T-helper 2 cell treated with Interferon-gamma antibody and Interleukin-4, amounts not matched to agents 5 μg/mL and 100 μg/mL, for 36 hours (primary cell): ENCODE measurements at regions not wholly inside any gene's neighbourhood (a gene's known extent, or its start where the extent isn't known, plus 50 kb on each side); places are given as distances from the start of the nearest gene placed in this dataset.

ENCODE experiments used
- DNase-seq: peaks from one replicate; pipeline ENCODE4 v3.0.0; 2021; ENCODE audit warnings: low spot score
- H3K27ac Mint-ChIP-seq: one replicate; pipeline ENCODE4 v1.8.0; 2021; ENCODE audit warnings: mild to moderate bottlenecking, mixed read lengths
- H3K27me3 Mint-ChIP-seq: one replicate; pipeline ENCODE4 v1.8.0; 2021; ENCODE audit warnings: low read depth, mixed read lengths
- H3K36me3 Mint-ChIP-seq: one replicate; pipeline ENCODE4 v1.8.0; 2021; ENCODE audit warnings: low read depth, mixed read lengths
- H3K4me1 Mint-ChIP-seq: one replicate; pipeline ENCODE4 v1.8.0; 2021; ENCODE audit warnings: low read depth, mixed read lengths
- H3K4me3 Mint-ChIP-seq: one replicate; pipeline ENCODE4 v1.8.0; 2022; ENCODE audit warnings: mild to moderate bottlenecking, moderate library complexity, mixed read lengths
- H3K9me3 Mint-ChIP-seq: one replicate; pipeline ENCODE4 v1.8.0; 2021; ENCODE audit warnings: mixed read lengths

DNA sequence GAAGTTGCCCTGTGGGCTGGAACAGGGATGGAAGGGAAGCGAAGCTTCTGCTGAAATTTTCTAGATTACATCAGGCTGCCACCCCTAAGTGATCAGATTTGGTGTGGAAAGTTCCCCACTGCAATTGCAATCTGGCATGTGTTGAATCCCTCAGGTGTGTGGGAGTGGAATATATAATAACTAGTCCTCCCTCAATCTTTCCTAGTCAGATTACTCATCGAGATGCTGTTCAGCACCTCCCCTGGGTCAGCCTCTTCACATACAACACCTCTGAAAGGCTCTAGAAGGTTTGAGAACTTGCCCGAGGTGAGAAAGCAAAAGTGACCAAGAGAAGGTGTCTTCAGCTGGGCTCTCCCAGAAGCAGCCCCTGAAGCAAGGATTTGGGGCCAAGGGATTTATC is 336.8 kb downstream of the BCOR start:
- Mint-ChIP-seq H3K36me3 (no peaks in the 10 kb centered on the region), H3K4me1 (peaks cover 21% of the 10 kb centered on the region), H3K9me3 (no peaks in the 10 kb centered on the region), H3K4me3 (no peak overlapping the region), H3K27ac (no peak overlapping the region), H3K27me3 (no peaks in the 10 kb centered on the region)
- peak; percentile 18 for DNase-seq

DNA sequence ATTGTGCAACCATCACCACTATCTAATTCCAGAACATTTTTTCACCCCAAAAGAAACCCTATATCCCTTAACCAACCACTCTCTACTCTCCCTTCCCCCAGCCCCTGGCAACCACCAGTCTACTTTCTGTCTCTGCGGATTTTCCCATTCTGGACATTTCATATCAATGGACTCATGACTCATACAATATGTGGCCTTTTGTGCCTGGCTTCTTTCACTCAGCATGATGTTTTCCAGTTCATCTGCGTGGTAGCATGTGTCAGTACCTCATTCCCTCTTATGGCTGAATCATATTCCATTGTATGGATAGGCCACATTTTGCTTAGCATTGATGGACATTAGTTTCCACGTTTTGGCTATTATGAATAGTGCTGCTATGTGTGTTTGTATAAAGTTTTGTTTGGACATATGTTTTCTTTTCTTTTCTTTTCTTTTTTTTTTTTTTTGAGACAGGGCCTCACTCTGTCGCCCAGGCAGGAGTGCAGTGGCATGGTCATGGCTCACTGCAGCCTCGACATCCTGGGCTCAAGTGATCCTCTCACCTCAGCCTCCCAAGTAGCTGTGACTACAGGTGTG is 335.4 kb downstream of the BCOR start:
- no peak for DNase-seq
- H3K4me3 Mint-ChIP-seq: no peak overlapping the region
- H3K4me1 Mint-ChIP-seq: peaks cover 29% of the 10 kb centered on the region
- H3K27ac Mint-ChIP-seq: no peak overlapping the region
- no peaks in the 10 kb centered on the region for H3K27me3 Mint-ChIP-seq
- no peaks in the 10 kb centered on the region for H3K9me3 Mint-ChIP-seq
- no peaks in the 10 kb centered on the region for H3K36me3 Mint-ChIP-seq

DNA sequence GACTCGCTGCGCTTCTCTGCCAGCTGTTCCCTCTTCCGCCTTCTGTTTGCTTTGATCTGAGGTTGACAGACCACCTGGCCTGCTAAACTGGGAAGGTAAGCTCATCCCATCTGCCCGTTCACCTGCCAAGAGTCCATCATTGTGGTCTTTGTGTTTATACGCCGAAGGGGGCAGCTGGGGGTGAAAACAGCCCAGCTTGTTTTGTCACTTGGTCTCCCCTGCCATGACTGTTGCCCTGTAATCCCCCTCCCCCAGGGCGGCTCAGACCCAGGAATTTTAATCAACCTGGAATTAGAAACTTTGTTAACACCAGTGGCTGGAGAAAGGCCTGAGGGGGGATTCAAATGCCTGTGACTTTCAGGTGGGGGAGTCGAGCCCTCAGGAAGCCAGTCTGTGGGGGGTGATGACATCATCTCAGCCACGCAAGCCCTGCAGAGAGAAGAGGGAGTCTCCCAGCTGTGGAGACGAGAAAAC is 333.3 kb downstream of the BCOR start:
- no peak for DNase-seq
- Mint-ChIP-seq H3K27ac (peak overlapping the region; percentile 31), H3K9me3 (no peaks in the 10 kb centered on the region), H3K27me3 (no peaks in the 10 kb centered on the region), H3K4me1 (peaks cover 34% of the 10 kb centered on the region), H3K4me3 (no peak overlapping the region), H3K36me3 (no peaks in the 10 kb centered on the region)

DNA sequence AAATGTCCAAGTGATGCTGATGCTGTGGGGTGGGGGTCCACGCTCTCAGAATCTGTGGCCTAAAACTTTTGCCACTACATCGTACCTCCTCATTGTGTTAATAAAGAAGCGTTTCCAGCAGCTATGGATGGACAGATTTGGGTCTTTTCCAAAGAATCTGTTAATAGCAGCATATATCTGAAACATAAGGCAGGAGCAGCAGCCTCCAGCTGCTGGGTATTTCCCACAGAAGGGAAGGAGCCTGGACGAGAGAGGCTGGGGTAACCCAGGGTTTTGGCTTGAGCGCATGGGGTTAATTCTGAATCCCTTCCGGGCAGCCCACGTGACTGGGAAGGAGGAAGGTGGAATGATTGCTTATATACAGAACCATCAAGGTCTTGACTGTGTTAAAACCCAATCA is 332.4 kb downstream of the BCOR start:
- Mint-ChIP-seq H3K4me1 (peaks cover 35% of the 10 kb centered on the region), H3K27me3 (no peaks in the 10 kb centered on the region), H3K9me3 (no peaks in the 10 kb centered on the region), H3K4me3 (peak overlapping the region; percentile 76), H3K27ac (peak overlapping the region; percentile 96), H3K36me3 (peaks cover under 1% of the 10 kb centered on the region)
- DNase-seq: no peak

DNA sequence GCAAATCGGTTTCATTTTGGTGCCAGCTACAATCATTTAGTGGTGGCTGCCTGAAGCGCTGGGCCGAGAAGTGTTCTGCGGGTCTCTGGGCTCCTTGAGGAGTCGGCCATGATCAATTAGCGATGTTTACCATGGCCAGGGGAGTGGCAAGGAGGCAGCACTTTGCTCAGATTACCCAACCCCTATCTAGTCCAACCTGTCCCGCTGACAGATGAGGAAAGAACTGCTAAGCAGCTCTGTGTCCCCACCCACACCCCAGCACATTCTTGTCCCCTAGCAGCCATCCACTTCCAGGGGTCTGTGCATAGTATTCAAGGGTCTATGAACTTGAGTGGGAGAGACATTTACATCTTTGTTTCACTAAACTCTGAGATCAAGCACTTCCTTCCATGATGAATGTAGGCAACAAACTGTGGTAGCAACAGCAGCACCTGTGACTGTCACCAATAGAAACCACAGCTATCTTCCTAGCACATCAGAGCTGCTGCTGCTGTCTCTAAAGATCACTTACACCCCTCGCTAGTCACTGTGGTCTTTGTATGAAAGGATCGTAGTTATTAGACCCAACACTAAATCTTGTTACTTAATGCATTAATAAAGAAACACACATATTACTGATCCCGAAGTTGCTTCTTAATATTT is 331.6 kb downstream of the BCOR start:
- peak overlapping the region; percentile 96 for H3K27ac Mint-ChIP-seq

DNA sequence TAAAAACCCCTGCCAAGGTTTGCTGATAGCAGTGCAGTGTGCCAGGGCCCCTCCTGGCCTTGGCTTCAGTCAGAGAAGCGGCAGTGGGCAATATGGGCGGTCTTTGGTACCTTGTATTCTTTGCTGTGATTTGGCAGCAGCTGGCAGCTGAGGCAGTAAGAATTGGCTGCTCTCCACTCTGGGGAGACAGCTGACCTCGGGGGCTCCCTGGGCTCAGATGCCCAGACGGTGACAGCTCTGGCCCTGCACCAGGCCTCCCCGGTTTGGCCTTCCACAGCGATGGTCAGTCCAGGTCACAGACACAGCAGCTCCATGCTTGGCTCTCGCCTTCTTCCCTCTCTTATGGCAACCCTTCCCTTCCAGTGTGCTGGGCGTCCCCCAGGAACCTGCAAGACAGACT is 330.9 kb downstream of the BCOR start:
- Mint-ChIP-seq H3K4me1 (peaks cover 41% of the 10 kb centered on the region), H3K9me3 (no peaks in the 10 kb centered on the region), H3K36me3 (peaks cover 3% of the 10 kb centered on the region), H3K4me3 (peak overlapping the region; percentile 9), H3K27ac (peak overlapping the region; percentile 96), H3K27me3 (no peaks in the 10 kb centered on the region)
- no peak for DNase-seq

More for the DNA sequence above, 331.6 kb downstream of the BCOR start:
- peak overlapping the region; percentile 76 for H3K4me3 Mint-ChIP-seq
- H3K9me3 Mint-ChIP-seq: no peaks in the 10 kb centered on the region
- peaks cover 3% of the 10 kb centered on the region for H3K36me3 Mint-ChIP-seq
- no peaks in the 10 kb centered on the region for H3K27me3 Mint-ChIP-seq
- H3K4me1 Mint-ChIP-seq: peaks cover 36% of the 10 kb centered on the region
- DNase-seq: peak; percentile 38

DNA sequence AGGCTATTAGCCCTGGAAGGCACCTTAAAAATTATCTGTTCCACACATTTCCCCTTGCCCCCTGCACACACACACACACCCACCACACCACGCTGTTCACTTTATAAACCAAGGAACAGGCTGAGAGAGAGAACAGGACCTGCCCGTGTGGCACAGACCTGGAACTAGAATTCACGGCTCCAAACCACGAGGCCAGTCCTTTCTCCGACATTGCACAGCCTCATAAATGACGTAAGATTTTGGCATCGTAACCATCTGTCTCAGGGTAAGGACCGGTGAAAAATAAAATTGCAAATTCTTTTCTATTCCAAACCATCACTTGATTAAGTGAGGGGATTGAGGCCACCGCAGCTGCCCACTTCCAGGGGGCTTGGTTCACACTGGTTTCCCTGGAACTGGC is 330.3 kb downstream of the BCOR start:
- H3K27ac Mint-ChIP-seq: no peak overlapping the region
- H3K4me3 Mint-ChIP-seq: no peak overlapping the region
- H3K27me3 Mint-ChIP-seq: no peaks in the 10 kb centered on the region
- no peaks in the 10 kb centered on the region for H3K9me3 Mint-ChIP-seq
- H3K36me3 Mint-ChIP-seq: peaks cover 3% of the 10 kb centered on the region
- DNase-seq: no peak
- H3K4me1 Mint-ChIP-seq: peaks cover 43% of the 10 kb centered on the region

DNA sequence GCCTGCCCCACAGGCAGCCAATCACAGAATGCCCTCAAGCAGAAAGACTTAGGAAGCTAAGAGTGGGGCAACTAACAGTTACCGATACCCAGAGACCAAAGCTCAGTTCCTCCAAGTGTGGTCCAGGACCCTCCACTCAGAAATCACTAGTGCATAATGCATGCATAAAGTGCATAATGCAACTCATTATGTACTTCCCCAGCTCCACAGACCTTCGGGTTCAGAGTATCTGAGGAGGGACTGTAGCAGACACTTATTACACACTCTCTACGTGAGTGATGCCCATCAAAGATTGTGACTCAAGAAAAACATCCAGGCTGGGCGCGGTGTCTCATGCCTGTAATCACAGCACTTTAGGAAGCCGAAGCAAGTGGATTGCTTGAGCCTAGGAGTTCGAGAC is 328.0 kb downstream of the BCOR start:
- Mint-ChIP-seq H3K4me1 (peaks cover 54% of the 10 kb centered on the region), H3K4me3 (no peak overlapping the region), H3K27ac (no peak overlapping the region), H3K27me3 (no peaks in the 10 kb centered on the region), H3K36me3 (peaks cover 3% of the 10 kb centered on the region), H3K9me3 (no peaks in the 10 kb centered on the region)
- DNase-seq: no peak

DNA sequence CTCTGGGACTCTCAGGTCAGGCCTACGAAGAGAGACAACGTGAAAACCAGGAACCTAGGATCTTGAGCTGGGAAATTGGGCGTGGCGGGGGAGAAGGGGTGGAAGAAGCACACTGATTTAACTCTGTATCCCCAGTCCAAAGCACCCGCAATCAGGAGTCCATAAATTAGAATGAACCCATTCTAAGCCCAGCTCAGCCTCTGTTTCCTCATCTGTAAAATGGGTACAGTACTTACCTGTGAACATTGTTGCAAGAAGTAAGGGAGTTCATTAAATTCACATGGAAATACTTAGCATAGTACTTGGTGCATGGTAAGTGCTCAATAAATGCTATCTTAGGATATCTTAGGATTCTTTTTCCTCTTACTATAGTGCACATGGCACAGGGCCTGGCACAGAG is 326.7 kb downstream of the BCOR start:
- Mint-ChIP-seq H3K27me3 (no peaks in the 10 kb centered on the region), H3K4me1 (peaks cover 48% of the 10 kb centered on the region), H3K9me3 (no peaks in the 10 kb centered on the region), H3K36me3 (peaks cover 3% of the 10 kb centered on the region), H3K4me3 (peak overlapping the region; percentile 52), H3K27ac (peak overlapping the region; percentile 99)
- no peak for DNase-seq

DNA sequence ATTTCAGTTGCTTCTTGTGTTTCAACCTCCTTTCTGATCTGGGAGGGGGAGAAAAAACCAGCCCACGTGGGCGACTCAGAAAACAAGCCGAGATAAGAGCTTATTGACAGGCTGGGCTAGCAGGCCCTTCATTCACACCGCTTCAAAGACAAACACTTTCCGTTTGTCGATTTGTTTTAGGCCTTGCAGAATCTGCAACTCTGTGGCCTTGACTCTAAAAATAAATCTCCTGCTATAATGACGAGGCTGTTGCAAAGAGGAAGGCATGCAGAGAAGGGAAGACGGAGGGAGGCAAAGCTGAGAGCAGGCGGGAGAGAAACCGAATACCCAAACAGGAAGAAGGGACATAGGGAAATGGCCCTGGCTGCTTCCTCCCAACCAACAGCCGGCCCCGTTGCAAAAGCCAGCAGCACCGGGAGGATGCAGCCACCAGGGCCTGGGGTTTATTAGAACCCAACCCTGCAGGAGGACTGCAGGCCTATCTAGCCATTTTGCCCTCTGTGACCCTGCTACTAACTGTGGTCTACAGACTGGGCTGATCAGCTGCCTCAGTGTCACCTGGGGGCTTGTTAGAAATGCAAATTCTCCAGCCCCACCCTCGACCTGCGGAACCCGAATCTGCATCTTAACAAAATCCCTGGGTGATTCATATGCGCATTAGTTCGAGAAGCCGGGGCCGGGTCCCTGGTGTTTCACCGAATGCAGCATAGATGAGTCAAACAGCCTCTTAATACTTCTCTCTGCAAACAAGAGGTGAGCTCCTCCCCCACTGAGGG is 325.5 kb downstream of the BCOR start:
- Mint-ChIP-seq H3K4me3 (peak overlapping the region; percentile 85), H3K36me3 (peaks cover 3% of the 10 kb centered on the region), H3K27me3 (no peaks in the 10 kb centered on the region), H3K27ac (peak overlapping the region; percentile 99), H3K9me3 (no peaks in the 10 kb centered on the region), H3K4me1 (peaks cover 45% of the 10 kb centered on the region)
- peak; percentile 66 for DNase-seq

DNA sequence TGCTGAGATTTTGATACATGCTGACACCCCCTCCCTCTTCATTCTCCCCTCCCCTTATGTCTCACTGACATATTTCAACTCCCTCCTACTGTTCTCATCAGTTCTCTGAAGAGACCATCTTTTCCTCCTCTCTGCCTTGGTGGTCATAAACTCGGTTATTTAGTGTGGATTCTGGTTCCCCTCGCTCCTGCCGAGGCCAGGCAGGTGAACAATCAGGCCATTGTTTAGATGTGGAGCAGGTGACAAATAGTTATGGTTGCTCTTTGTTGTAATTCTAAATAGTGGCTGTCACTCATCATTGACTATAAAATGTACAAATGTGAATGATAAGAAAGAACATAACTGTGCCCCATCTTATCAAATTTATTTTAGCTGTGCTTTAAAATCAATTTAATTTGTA is 324.6 kb downstream of the BCOR start:
- H3K27ac Mint-ChIP-seq: peak overlapping the region; percentile 99
- H3K9me3 Mint-ChIP-seq: no peaks in the 10 kb centered on the region
- peaks cover 3% of the 10 kb centered on the region for H3K36me3 Mint-ChIP-seq
- H3K4me1 Mint-ChIP-seq: peaks cover 50% of the 10 kb centered on the region
- H3K27me3 Mint-ChIP-seq: no peaks in the 10 kb centered on the region
- no peak for DNase-seq
- peak overlapping the region; percentile 85 for H3K4me3 Mint-ChIP-seq

DNA sequence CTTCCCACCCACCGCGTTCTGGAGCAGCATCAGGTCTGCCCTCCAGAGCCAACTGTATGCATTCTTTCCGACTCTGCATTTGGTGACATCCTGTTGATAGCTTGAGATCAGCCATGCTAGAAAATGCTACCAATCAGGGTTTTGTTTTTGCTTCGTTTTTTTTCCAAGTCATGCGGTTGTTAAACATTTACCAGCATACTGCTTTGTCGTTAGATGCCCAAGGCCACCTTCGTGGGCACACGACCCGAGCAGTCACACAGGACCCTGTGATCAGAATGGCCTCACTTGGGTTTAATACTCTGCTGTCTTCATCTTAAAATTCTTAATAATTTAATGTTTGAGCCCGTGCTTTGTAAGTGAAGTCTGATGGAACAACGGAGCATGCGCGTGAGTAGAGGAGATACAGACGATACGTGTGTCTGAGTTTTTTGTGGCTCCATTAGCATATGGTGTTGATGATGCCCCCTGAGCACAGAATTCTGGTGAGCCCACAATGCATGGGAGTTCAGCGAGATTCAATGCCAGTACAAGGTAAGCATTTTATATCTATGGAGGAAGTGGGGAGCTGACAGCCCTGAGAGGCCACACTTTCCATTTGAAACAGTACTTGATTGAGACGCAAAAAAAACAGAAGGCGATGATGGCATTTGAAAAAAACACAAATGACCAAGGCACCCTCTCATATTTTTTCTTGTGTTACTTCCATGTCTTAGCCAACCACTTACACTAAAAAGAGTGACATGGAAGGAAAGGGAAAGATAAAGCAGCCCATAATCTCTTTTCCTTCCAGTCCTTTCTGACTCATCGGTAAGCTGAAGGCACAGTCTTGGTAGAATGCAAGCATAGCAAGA is 323.6 kb downstream of the BCOR start:
- peak overlapping the region; percentile 80 for H3K4me3 Mint-ChIP-seq
- no peaks in the 10 kb centered on the region for H3K9me3 Mint-ChIP-seq
- H3K27ac Mint-ChIP-seq: peak overlapping the region; percentile 99
- peak; percentile 52 for DNase-seq
- no peaks in the 10 kb centered on the region for H3K27me3 Mint-ChIP-seq
- H3K36me3 Mint-ChIP-seq: peaks cover 3% of the 10 kb centered on the region
- H3K4me1 Mint-ChIP-seq: peaks cover 48% of the 10 kb centered on the region

DNA sequence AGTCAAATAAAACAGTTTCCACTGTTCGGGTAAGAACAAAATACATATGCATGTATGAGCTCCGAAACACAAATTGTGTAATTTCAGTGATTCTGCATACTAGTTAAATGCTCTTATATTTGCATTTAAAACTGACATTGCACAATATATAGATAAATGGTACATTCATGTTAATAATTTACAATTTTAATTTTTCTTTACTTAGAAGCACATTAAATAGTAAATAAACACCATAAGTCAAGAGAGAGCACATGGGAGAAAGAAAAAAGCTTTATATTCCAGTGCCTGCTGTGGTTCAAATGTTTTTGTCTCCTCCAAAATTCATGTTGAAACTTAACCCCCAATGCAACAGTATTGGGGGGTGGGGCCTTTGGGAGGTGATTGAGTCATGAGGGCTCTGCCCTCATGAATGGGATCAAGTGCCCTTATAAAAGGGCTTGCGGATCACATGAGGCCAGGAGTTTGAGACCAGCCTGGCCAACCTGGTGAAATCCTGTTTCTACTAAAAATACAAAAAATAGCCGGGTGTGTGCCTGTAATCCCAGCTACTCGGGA is 322.9 kb downstream of the BCOR start:
- Mint-ChIP-seq H3K4me1 (peaks cover 45% of the 10 kb centered on the region), H3K4me3 (peak overlapping the region; percentile 80), H3K9me3 (no peaks in the 10 kb centered on the region), H3K27me3 (no peaks in the 10 kb centered on the region), H3K27ac (peak overlapping the region; percentile 99), H3K36me3 (peaks cover 3% of the 10 kb centered on the region)
- no peak for DNase-seq
